HCT116 (cell line): ENCODE measurements at regions not wholly inside any gene's neighbourhood (a gene's known extent, or its start where the extent isn't known, plus 50 kb on each side); places are given as distances from the start of the nearest gene placed in this dataset.

Experiments used
- ATAC-seq: fragments of 200-7000 bp; cut with Tn5 transposase; 2 replicates; pipeline ENCODE4 v1.9.1; 2020; ENCODE audit warnings: mild to moderate bottlenecking, moderate library complexity
- BruUV-seq: library from RNA; stranded (reverse); fragments of 400-500 nt; replicated peaks from 2 replicates; lab custom pipeline; 2021; lab: Mats Ljungman, UMichigan
- CTCF ChIA-PET: fragments of 300-600 bp; sonication (Branson Sonifier 250); formaldehyde crosslinking; loops from one replicate; lab custom pipeline; 2021; ENCODE audit warnings: antibody characterized with exemption; lab: Charles Lee
- POLR2A ChIA-PET: fragments of 300-600, 350-600 bp; sonication (Branson Sonifier 250); formaldehyde crosslinking; loops from one replicate; lab custom pipeline; 2021; ENCODE audit warnings: antibody characterized with exemption; lab: Charles Lee
- RAD21 ChIA-PET, 2 experiments: fragments of 300-600 bp; sonication (Branson Sonifier 250); formaldehyde crosslinking; loops; one replicate each; lab custom pipeline; 2023; ENCODE audit warnings: low total read pairs in 2 of 2; ENCODE audit not compliant: uncharacterized antibody in 2 of 2, unreplicated experiment in 2 of 2, low non-redundant PET in 1 of 2; lab: Charles Lee
- DNase-seq: peaks from one replicate; pipeline ENCODE4 v3.0.0-alpha.2; 2010; ENCODE audit warnings: low read depth, low spot score
- H2AFZ ChIP-seq: fragments of 200-600 bp; shearing (Covaris generic), sonication (generic); 2 replicates; pipeline ENCODE4 v1.6.1; 2017; ENCODE audit warnings: low read depth, mixed run types, mixed read lengths, antibody characterized with exemption, low read length; ENCODE audit not compliant: poor library complexity, severe bottlenecking
- H3K27ac ChIP-seq: 2 replicates; pipeline ENCODE4 v1.5.1; 2012; ENCODE audit warnings: low read depth, low read length
- H3K27me3 ChIP-seq: fragments of 200-600 bp; sonication (generic); 2 replicates; pipeline ENCODE4 v1.6.1; 2016; ENCODE audit warnings: mixed run types, low read length, mixed read lengths; ENCODE audit not compliant: insufficient read depth
- H3K36me3 ChIP-seq, 2 experiments: fragments of 200-500 bp in 1 of 2; fragments of 200-600 bp in 1 of 2; sonication (Bioruptor generic) in 1 of 2; sonication (generic) in 1 of 2; 2 replicates each; pipeline versions ENCODE4 v1.5.1 to v1.6.1; 2014 to 2016; ENCODE audit warnings: low read length in 2 of 2, inconsistent platforms in 1 of 2, mixed read lengths in 1 of 2, mixed run types in 1 of 2; ENCODE audit not compliant: insufficient read depth in 2 of 2, control insufficient read depth in 1 of 2
- H3K4me1 ChIP-seq, 2 experiments: fragments of 200-600 bp in 1 of 2; sonication (generic) in 1 of 2; 2 replicates each; pipeline versions ENCODE4 v1.5.1 to v1.6.1; 2012 to 2017; ENCODE audit warnings: low read length in 2 of 2, inconsistent platforms in 1 of 2, mild to moderate bottlenecking in 1 of 2, mixed read lengths in 1 of 2, mixed run types in 1 of 2, moderate library complexity in 1 of 2; ENCODE audit not compliant: insufficient read depth in 2 of 2, control insufficient read depth in 1 of 2
- H3K4me2 ChIP-seq: fragments of 200-600 bp; sonication (generic); 2 replicates; pipeline ENCODE4 v1.6.1; 2017; ENCODE audit warnings: mixed run types, low read length, mixed read lengths
- H3K4me3 ChIP-seq, 2 experiments: fragments of 200-600 bp in 1 of 2; sonication (generic) in 1 of 2; replicated peaks in 1 of 2; 2 replicates each; pipeline ENCODE4 v1.5.1; 2011 to 2016; ENCODE audit warnings: low read length in 2 of 2, control low read depth in 1 of 2, low read depth in 1 of 2, mild to moderate bottlenecking in 1 of 2, mixed read lengths in 1 of 2, mixed run types in 1 of 2
- H3K79me2 ChIP-seq: fragments of 200-600 bp; sonication (generic); 2 replicates; pipeline ENCODE4 v1.6.1; 2017; ENCODE audit warnings: mild to moderate bottlenecking, mixed run types, low read length, moderate library complexity, mixed read lengths; ENCODE audit not compliant: insufficient read depth
- H3K9ac ChIP-seq: fragments of 200-600 bp; sonication (generic); 2 replicates; pipeline ENCODE4 v1.6.1; 2016; ENCODE audit warnings: low read length, mixed read lengths
- H3K9me2 ChIP-seq: fragments of 200-600 bp; sonication (generic), shearing (Covaris generic); 2 replicates; pipeline ENCODE4 v1.6.1; 2017; ENCODE audit warnings: mixed run types, mild to moderate bottlenecking, moderate library complexity; ENCODE audit not compliant: insufficient read depth
- H3K9me3 ChIP-seq, 2 experiments: fragments of 200-500 bp in 1 of 2; fragments of 200-600 bp in 1 of 2; sonication (Bioruptor generic) in 1 of 2; sonication (generic) in 1 of 2; 2 replicates each; pipeline ENCODE4 v1.6.1; 2014 to 2017; ENCODE audit warnings: low read length in 2 of 2, mixed read lengths in 2 of 2, inconsistent platforms in 1 of 2, low read depth in 1 of 2, mild to moderate bottlenecking in 1 of 2, mixed run types in 1 of 2, moderate library complexity in 1 of 2; ENCODE audit not compliant: control insufficient read depth in 1 of 2, insufficient read depth in 1 of 2
- H4K20me1 ChIP-seq: fragments of 200-600 bp; sonication (generic), shearing (Covaris generic); 2 replicates; pipeline ENCODE4 v1.6.1; 2017; ENCODE audit warnings: mixed run types, mild to moderate bottlenecking, moderate library complexity; ENCODE audit not compliant: insufficient read depth
- EGR1 ChIP-seq: IDR thresholded peaks from 2 replicates; pipeline ENCODE4 v1.6.1; 2012; ENCODE audit warnings: low read depth
- ELF1 ChIP-seq: IDR thresholded peaks from 2 replicates; pipeline ENCODE4 v1.6.1; 2012; ENCODE audit warnings: low read depth, borderline replicate concordance
- EZH2 ChIP-seq: fragments of 200-600 bp; sonication (generic); IDR thresholded peaks from 2 replicates; pipeline ENCODE4 v1.6.1; 2017; ENCODE audit warnings: antibody characterized with exemption, mixed run types
- EZH2phosphoT487 ChIP-seq: fragments of 200-600 bp; IDR thresholded peaks from 2 replicates; pipeline ENCODE4 v1.6.1; 2018; ENCODE audit warnings: antibody characterized with exemption, borderline replicate concordance
- FOSL1 ChIP-seq: IDR thresholded peaks from 2 replicates; pipeline ENCODE4 v1.6.1; 2012; ENCODE audit warnings: low read depth
- POLR2A ChIP-seq: IDR thresholded peaks from 2 replicates; pipeline ENCODE4 v1.7.0; 2011; ENCODE audit warnings: borderline replicate concordance; ENCODE audit not compliant: insufficient read depth, insufficient read length; ENCODE audit errors: extremely low read depth
- RAD21 ChIP-seq: IDR thresholded peaks from 2 replicates; pipeline ENCODE4 v1.6.1; 2012; ENCODE audit warnings: low read depth, mild to moderate bottlenecking
- SRF ChIP-seq: IDR thresholded peaks from 2 replicates; pipeline ENCODE4 v1.6.1; 2012; ENCODE audit warnings: low read depth
- ZFX ChIP-seq: fragments of 450-650 bp; IDR thresholded peaks from 2 replicates; pipeline ENCODE4 v1.6.1; 2017
- ZNF274 ChIP-seq: fragments of 200-500 bp; sonication (Bioruptor generic); IDR thresholded peaks from 2 replicates; pipeline ENCODE4 v1.6.1; 2014; ENCODE audit warnings: mild to moderate bottlenecking, low read depth, low read length, inconsistent platforms
- intact Hi-C: fragments of 100-400 bp; cut with micrococcal nuclease; formaldehyde crosslinking; loops from 2 replicates; pipeline ENCODE4 v1.10.0; 2022
- TF ChIP-seq, protein P1 (sequence below): IDR thresholded peaks from 2 replicates; pipeline ENCODE4 v1.6.1; 2012
- TF ChIP-seq, protein P2 (sequence below): IDR thresholded peaks from 2 replicates; pipeline ENCODE4 v1.6.1; 2011; ENCODE audit warnings: mild to moderate bottlenecking, low read length, moderate library complexity; ENCODE audit not compliant: insufficient replicate concordance; ENCODE audit errors: extremely low read depth

DNA sequence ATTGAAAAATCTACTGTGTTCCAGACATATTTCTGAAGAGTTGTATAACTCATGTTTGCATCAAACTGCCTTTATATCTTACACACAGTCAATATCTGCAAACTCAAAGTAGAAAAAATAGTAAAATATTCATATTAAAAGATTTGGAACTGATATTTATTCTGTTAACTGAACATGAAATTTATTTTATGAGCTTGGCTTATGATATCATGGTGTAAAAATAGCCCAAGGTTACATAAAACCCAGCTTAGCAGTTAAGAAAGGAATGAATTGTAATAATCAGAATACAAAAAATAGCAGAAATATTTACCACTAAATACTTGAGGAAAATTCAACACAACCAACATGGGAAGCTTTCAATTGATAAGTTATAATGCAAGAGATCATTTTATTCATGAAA, 367.9 kb downstream of the FLRT2 start:
- H3K27me3 ChIP-seq, result no peaks in the 10 kb centered on the region
- TF ChIP-seq, protein P1, sequence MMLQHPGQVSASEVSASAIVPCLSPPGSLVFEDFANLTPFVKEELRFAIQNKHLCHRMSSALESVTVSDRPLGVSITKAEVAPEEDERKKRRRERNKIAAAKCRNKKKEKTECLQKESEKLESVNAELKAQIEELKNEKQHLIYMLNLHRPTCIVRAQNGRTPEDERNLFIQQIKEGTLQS, result no peak
- TF ChIP-seq RAD21 (no peak), EZH2phosphoT487 (no peak), SRF (no peak), EGR1 (no peak), FOSL1 (no peak), ZFX (no peak), EZH2 (no peak), ZNF274 (no peak), POLR2A (no peak), ELF1 (no peak)
- TF ChIP-seq, protein P2, sequence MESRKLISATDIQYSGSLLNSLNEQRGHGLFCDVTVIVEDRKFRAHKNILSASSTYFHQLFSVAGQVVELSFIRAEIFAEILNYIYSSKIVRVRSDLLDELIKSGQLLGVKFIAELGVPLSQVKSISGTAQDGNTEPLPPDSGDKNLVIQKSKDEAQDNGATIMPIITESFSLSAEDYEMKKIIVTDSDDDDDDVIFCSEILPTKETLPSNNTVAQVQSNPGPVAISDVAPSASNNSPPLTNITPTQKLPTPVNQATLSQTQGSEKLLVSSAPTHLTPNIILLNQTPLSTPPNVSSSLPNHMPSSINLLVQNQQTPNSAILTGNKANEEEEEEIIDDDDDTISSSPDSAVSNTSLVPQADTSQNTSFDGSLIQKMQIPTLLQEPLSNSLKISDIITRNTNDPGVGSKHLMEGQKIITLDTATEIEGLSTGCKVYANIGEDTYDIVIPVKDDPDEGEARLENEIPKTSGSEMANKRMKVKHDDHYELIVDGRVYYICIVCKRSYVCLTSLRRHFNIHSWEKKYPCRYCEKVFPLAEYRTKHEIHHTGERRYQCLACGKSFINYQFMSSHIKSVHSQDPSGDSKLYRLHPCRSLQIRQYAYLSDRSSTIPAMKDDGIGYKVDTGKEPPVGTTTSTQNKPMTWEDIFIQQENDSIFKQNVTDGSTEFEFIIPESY, result no peak
- BruUV-seq, result no TSS peak
- H2AFZ ChIP-seq, result no peak overlapping the region
- H3K4me3 ChIP-seq, result no peak overlapping the region
- no peak for ATAC-seq
- no peaks in the 10 kb centered on the region for H3K9me2 ChIP-seq
- no peaks in the 10 kb centered on the region for H3K79me2 ChIP-seq
- ChIA-PET CTCF (no interaction called here), RAD21 (no interaction called here), POLR2A (no interaction called here)
- no peak overlapping the region for H3K9ac ChIP-seq
- no peaks in the 10 kb centered on the region for H3K36me3 ChIP-seq
- no peak overlapping the region for H3K4me2 ChIP-seq
- DNase-seq, result no peak
- H3K4me1 ChIP-seq, result no peaks in the 10 kb centered on the region
- intact Hi-C loops, result no loop called here
- H3K27ac ChIP-seq, result no peak overlapping the region
- H3K9me3 ChIP-seq, result peaks cover 15 to 32% of the 10 kb centered on the region in 2 experiments; a peak in 2 of 4 replicates
- H4K20me1 ChIP-seq, result no peaks in the 10 kb centered on the region
